ENCODE measurements at regions not wholly inside any gene's neighbourhood (a gene's known extent, or its start where the extent isn't known, plus 50 kb on each side); places are given as distances from the start of the nearest gene placed in this dataset.

DNA sequence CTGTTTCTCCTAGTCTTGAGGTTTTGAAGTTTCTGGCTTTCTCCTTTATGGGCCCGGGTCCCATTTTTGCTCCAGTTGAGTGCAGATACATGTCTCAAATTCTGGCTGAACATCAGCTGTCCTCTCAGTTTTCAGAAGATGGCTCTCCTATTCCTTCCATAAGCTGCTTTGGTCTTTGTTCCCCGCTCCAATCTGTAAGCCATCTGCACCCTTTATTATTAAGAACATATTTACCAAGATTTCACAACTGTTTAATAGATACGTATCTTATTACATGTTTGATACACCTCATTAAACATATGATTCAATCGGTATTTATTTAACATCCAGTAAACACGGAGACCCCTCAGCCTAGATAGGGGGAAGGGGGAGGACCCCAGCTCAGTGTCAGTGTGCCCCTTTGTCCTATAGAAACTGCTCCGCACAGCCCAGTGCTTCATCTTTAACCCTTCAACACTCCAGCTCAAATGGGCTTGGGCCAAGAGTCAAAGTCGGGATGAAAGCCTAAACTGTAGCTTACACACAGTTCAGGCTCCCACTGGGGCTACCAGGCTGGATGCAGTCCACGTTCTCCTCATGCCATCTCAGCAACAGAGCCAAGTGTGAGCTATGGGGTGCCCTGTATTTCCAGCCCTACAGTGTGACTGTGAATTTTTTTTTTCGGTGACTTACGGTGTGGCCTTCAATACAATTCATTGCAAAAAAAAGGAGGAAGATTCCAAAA lies 166.0 kb upstream of the ZFHX3 start:
- H3K27me3 ChIP-seq, result no peaks in the 10 kb centered on the region
- peaks cover 17% of the 10 kb centered on the region for H3K4me1 ChIP-seq
- intact Hi-C loops (cut with DNase I), result no loop called here
- H3K4me3 ChIP-seq, result no peak overlapping the region
- H3K36me3 ChIP-seq, result no peaks in the 10 kb centered on the region
- no peaks in the 10 kb centered on the region for H3K9me3 ChIP-seq
- no peak overlapping the region for H3K27ac ChIP-seq
- TF ChIP-seq POLR2A (IDR thresholded peaks at IDR 0.05) (no peak), POLR2AphosphoS5 (IDR thresholded peaks at IDR 0.05; ENCODE audit: insufficient read depth in 1 of 2, low read depth in 1 of 2) (no peak)
- TF ChIP-seq, protein P1, sequence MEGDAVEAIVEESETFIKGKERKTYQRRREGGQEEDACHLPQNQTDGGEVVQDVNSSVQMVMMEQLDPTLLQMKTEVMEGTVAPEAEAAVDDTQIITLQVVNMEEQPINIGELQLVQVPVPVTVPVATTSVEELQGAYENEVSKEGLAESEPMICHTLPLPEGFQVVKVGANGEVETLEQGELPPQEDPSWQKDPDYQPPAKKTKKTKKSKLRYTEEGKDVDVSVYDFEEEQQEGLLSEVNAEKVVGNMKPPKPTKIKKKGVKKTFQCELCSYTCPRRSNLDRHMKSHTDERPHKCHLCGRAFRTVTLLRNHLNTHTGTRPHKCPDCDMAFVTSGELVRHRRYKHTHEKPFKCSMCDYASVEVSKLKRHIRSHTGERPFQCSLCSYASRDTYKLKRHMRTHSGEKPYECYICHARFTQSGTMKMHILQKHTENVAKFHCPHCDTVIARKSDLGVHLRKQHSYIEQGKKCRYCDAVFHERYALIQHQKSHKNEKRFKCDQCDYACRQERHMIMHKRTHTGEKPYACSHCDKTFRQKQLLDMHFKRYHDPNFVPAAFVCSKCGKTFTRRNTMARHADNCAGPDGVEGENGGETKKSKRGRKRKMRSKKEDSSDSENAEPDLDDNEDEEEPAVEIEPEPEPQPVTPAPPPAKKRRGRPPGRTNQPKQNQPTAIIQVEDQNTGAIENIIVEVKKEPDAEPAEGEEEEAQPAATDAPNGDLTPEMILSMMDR (IDR thresholded peaks at IDR 0.05), result no peak
- no peak for DNase-seq (ENCODE audit: extremely low spot score in 2 of 2)

DNA sequence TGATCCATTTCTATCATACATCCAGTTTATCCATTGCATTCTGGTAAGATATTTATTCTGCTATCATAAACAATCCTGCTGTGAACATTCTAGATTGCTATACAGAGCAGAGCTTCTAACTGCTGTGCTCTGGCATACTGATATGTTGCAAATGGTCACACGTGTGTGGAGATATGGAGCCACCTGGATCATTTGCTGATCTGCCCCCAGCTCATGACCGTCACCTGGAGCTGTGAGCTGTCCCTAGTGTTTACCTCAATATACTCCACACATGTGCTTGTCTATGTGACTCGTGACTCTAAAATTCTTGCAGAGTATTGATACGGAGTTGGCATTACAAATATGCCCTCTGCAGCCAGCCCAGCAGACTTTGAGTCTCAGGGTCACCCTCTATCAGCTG lies 164.5 kb upstream of the ZFHX3 start:
- no peak for DNase-seq (ENCODE audit: extremely low spot score in 2 of 2)
- Histone ChIP-seq H3K36me3 (no peaks in the 10 kb centered on the region), H3K27ac (no peak overlapping the region), H3K9me3 (no peaks in the 10 kb centered on the region), H3K4me1 (peaks cover 16% of the 10 kb centered on the region), H3K27me3 (no peaks in the 10 kb centered on the region), H3K4me3 (no peak overlapping the region)
- TF ChIP-seq POLR2AphosphoS5 (IDR thresholded peaks at IDR 0.05; ENCODE audit: insufficient read depth in 1 of 2, low read depth in 1 of 2), result no peak
- TF ChIP-seq, protein P1 (IDR thresholded peaks at IDR 0.05), result no peak
- TF ChIP-seq POLR2A (IDR thresholded peaks at IDR 0.05), result no peak
- intact Hi-C loops (cut with DNase I), result no loop called here

DNA sequence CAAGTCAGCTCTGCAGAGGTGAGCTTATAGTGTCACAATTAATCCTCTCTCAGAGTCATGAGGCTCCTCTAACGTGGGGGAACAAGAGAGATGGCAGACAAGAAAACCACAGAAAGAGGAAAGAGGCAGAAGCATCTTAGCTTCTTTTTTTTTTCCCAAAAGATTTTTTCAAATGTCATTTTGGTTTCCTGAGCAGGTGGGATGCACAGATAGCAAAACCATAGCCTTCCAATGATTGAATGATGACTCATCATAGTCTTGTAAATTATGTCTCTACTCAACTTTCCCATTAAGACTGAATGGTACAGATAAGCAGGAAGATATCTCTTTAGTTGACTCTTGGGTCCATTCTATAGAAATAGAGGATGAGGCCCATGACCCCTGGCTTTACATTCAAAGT lies 162.8 kb upstream of the ZFHX3 start:
- TF ChIP-seq POLR2A (IDR thresholded peaks at IDR 0.05) (no peak), POLR2AphosphoS5 (IDR thresholded peaks at IDR 0.05; ENCODE audit: insufficient read depth in 1 of 2, low read depth in 1 of 2) (no peak)
- TF ChIP-seq, protein P1 (IDR thresholded peaks at IDR 0.05), result no peak
- Histone ChIP-seq H3K9me3 (no peaks in the 10 kb centered on the region), H3K4me3 (no peak overlapping the region), H3K4me1 (peaks cover 11% of the 10 kb centered on the region), H3K36me3 (no peaks in the 10 kb centered on the region), H3K27ac (no peak overlapping the region), H3K27me3 (no peaks in the 10 kb centered on the region)
- intact Hi-C loops (cut with DNase I), result no loop called here
- DNase-seq (ENCODE audit: extremely low spot score in 2 of 2), result no peak

DNA sequence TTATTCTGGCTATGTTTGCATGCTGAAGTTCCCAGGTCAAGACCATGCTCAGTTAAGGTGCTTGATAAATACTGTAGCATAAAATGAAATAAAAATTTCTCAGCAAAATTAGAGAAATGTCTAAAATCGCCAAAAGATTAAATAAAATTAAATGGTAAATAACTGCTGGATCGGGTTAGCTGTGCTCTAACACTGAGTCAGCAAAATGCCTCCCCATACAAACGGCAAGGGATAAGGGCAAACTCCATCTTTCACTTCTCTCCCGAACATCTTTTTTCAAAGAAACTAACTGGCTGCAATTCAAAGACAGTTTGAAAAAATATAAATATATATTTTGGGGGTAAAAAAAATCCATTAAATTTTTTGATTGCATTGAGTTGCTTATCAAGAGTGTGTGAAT lies 162.2 kb upstream of the ZFHX3 start:
- Histone ChIP-seq H3K27ac (no peak overlapping the region), H3K36me3 (no peaks in the 10 kb centered on the region), H3K4me1 (peaks cover 11% of the 10 kb centered on the region), H3K9me3 (no peaks in the 10 kb centered on the region), H3K4me3 (no peak overlapping the region), H3K27me3 (no peaks in the 10 kb centered on the region)
- intact Hi-C loops (cut with DNase I), result no loop called here
- no peak for DNase-seq (ENCODE audit: extremely low spot score in 2 of 2)
- TF ChIP-seq POLR2AphosphoS5 (IDR thresholded peaks at IDR 0.05; ENCODE audit: insufficient read depth in 1 of 2, low read depth in 1 of 2), result no peak
- TF ChIP-seq POLR2A (IDR thresholded peaks at IDR 0.05), result no peak
- TF ChIP-seq, protein P1 (IDR thresholded peaks at IDR 0.05), result no peak

DNA sequence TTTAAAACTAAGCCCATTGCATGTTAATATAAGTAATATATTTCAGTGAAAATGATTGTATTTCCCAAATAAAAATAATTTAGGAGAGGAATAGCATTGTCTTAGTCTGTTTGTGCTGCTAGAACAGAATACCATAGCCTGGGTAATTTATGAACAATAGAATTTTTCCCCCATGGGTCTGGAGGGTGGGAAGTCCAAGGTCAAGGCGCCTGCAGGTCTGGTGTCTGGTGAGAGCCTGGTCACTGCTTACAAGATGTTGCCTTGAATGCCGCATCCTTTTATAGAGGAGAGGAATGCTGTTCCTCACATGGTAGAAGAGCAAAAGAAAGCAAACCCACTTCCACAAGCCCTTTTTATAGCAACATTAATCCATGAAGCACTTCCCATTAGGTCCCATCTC lies 161.3 kb upstream of the ZFHX3 start:
- no peaks in the 10 kb centered on the region for H3K9me3 ChIP-seq
- H3K27me3 ChIP-seq, result no peaks in the 10 kb centered on the region
- no peaks in the 10 kb centered on the region for H3K36me3 ChIP-seq

More for the DNA sequence above, 161.3 kb upstream of the ZFHX3 start:
- H3K4me1 ChIP-seq, result peaks cover 10% of the 10 kb centered on the region
- TF ChIP-seq POLR2AphosphoS5 (IDR thresholded peaks at IDR 0.05; ENCODE audit: insufficient read depth in 1 of 2, low read depth in 1 of 2) (no peak), POLR2A (IDR thresholded peaks at IDR 0.05) (no peak)
- TF ChIP-seq, protein P1 (IDR thresholded peaks at IDR 0.05), result no peak
- no peak for DNase-seq (ENCODE audit: extremely low spot score in 2 of 2)
- no peak overlapping the region for H3K27ac ChIP-seq
- intact Hi-C loops (cut with DNase I), result no loop called here
- no peak overlapping the region for H3K4me3 ChIP-seq

All from vagina (tissue), 2 donors.